Caco-2 (cell line): ENCODE measurements at regions not wholly inside any gene's neighbourhood (a gene's known extent, or its start where the extent isn't known, plus 50 kb on each side); places are given as distances from the start of the nearest gene placed in this dataset.

Experiments used
- BruUV-seq: library from RNA; stranded (reverse); fragments of 400-500 nt; replicated peaks from 2 replicates; lab custom pipeline; 2021; lab: Mats Ljungman, UMichigan
- CTCF ChIA-PET: fragments of 300-600 bp; sonication (Branson Sonifier 250); formaldehyde crosslinking; loops from one replicate; lab custom pipeline; 2022; ENCODE audit warnings: antibody characterized with exemption; lab: Charles Lee
- POLR2A ChIA-PET: fragments of 300-600 bp; sonication (Branson Sonifier 250); formaldehyde crosslinking; loops from one replicate; lab custom pipeline; 2022; ENCODE audit warnings: antibody characterized with exemption; lab: Charles Lee
- DNase-seq, 2 experiments: peaks; one replicate each; pipeline versions ENCODE4 v3.0.0 to v3.0.0-alpha.2; 2020 to 2022
- H3K27me3 ChIP-seq: replicated peaks from 2 replicates; pipeline ENCODE4 v1.6.0; 2011; ENCODE audit warnings: low read length; ENCODE audit not compliant: control insufficient read depth, insufficient read depth
- H3K36me3 ChIP-seq: 2 replicates; pipeline ENCODE4 v1.5.1; 2011; ENCODE audit warnings: low read length; ENCODE audit not compliant: control insufficient read depth, insufficient read depth
- H3K4me1 ChIP-seq: fragments of 250-450 bp; sonication (Bioruptor Pico); 2 replicates; pipeline ENCODE4 v1.5.1; 2020; ENCODE audit warnings: mild to moderate bottlenecking
- H3K4me3 ChIP-seq: 2 replicates; pipeline ENCODE4 v1.5.1; 2011; ENCODE audit warnings: low read depth, mild to moderate bottlenecking, control low read depth, low read length
- H3K9me3 ChIP-seq: fragments of 250-450 bp; sonication (Bioruptor Pico); 2 replicates; pipeline ENCODE4 v1.5.1; 2020; ENCODE audit warnings: mild to moderate bottlenecking, moderate library complexity
- H3K27ac Mint-ChIP-seq: one replicate; pipeline ENCODE4 v1.8.0; 2022; ENCODE audit warnings: mixed read lengths; ENCODE audit not compliant: unreplicated experiment
- H3K27me3 Mint-ChIP-seq: one replicate; pipeline ENCODE4 v1.8.0; 2022; ENCODE audit warnings: mixed read lengths; ENCODE audit not compliant: insufficient read depth, unreplicated experiment
- H3K36me3 Mint-ChIP-seq: one replicate; pipeline ENCODE4 v1.8.0; 2022; ENCODE audit warnings: mild to moderate bottlenecking, mixed read lengths; ENCODE audit not compliant: insufficient read depth, unreplicated experiment
- H3K4me1 Mint-ChIP-seq: one replicate; pipeline ENCODE4 v1.8.0; 2022; ENCODE audit warnings: low read depth, mixed read lengths; ENCODE audit not compliant: unreplicated experiment
- H3K4me3 Mint-ChIP-seq: one replicate; pipeline ENCODE4 v1.8.0; 2022; ENCODE audit warnings: mild to moderate bottlenecking, moderate library complexity, mixed read lengths; ENCODE audit not compliant: unreplicated experiment
- H3K9me3 Mint-ChIP-seq: one replicate; pipeline ENCODE4 v1.8.0; 2022; ENCODE audit warnings: mixed read lengths; ENCODE audit not compliant: unreplicated experiment
- CTCF ChIP-seq, 2 experiments: fragments of 200-600 bp in 1 of 2; IDR thresholded peaks; 1 replicate in 1 of 2; 2 replicates in 1 of 2; pipeline versions ENCODE4 v1.5.1 to v1.8.0; 2011 to 2022; ENCODE audit warnings: antibody characterized with exemption in 1 of 2, control low read depth in 1 of 2, inconsistent platforms in 1 of 2, low read depth in 1 of 2, low read length in 1 of 2, mild to moderate bottlenecking in 1 of 2, moderate library complexity in 1 of 2; ENCODE audit not compliant: insufficient read depth in 1 of 2, severe bottlenecking in 1 of 2, unreplicated experiment in 1 of 2
- intact Hi-C: fragments of 100-400 bp; cut with micrococcal nuclease; formaldehyde crosslinking; loops from one replicate; pipeline ENCODE4 v1.10.0; 2022; ENCODE audit not compliant: unreplicated experiment

- Mint-ChIP-seq H3K36me3 (no peaks in the 10 kb centered on the region), H3K27me3 (peaks cover 3% of the 10 kb centered on the region), H3K9me3 (peaks cover 4% of the 10 kb centered on the region), H3K4me1 (no peaks in the 10 kb centered on the region), H3K4me3 (no peak overlapping the region), H3K27ac (no peak overlapping the region)
- no peaks in the 10 kb centered on the region for H3K27me3 ChIP-seq
- no peak for TF ChIP-seq CTCF (IDR thresholded peaks at IDR 0.05; ENCODE audit: insufficient read depth in 1 of 2, low read depth in 1 of 2, low read length in 1 of 2, severe bottlenecking in 1 of 2, unreplicated experiment in 1 of 2)
- H3K4me1 ChIP-seq: no peaks in the 10 kb centered on the region
- no TSS peak for BruUV-seq
- H3K4me3 ChIP-seq: no peak overlapping the region
- H3K36me3 ChIP-seq: no peaks in the 10 kb centered on the region
- no peaks in the 10 kb centered on the region for H3K9me3 ChIP-seq
- ChIA-PET POLR2A (no interaction called here), CTCF (no interaction called here)
- intact Hi-C loops: no loop called here
- no peak for DNase-seq
These were observed 95.2 kb downstream of the TRIB2 start for GRCh38 chr2:12811916-12812315.

DNA sequence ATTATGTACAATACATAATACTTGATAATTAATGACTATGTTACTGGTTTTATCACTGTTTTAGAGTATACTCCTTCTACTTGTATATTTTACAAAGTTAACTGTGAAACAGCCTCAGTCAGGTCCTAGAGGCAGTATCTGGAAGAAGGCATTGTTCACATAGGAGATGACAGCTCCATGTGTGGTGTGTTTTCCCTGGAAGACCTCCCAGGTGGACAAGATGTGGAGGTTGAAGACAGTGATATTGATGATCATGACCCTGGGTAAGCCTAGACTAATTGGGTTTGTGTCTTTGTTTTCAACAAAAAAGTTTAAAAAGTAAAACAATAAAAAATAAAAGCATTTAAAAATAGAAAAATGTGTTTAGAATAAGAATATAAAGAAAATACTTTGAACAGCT, 96.4 kb downstream of the TRIB2 start:
- Histone ChIP-seq H3K9me3 (no peaks in the 10 kb centered on the region), H3K4me1 (no peaks in the 10 kb centered on the region), H3K36me3 (no peaks in the 10 kb centered on the region), H3K27me3 (no peaks in the 10 kb centered on the region), H3K4me3 (no peak overlapping the region)
- ChIA-PET POLR2A (no interaction called here), CTCF (no interaction called here)
- Mint-ChIP-seq H3K4me3 (no peak overlapping the region), H3K27ac (no peak overlapping the region), H3K4me1 (no peaks in the 10 kb centered on the region), H3K9me3 (peaks cover 16% of the 10 kb centered on the region), H3K27me3 (peaks cover 3% of the 10 kb centered on the region), H3K36me3 (no peaks in the 10 kb centered on the region)
- no peak for TF ChIP-seq CTCF (IDR thresholded peaks at IDR 0.05; ENCODE audit: insufficient read depth in 1 of 2, low read depth in 1 of 2, low read length in 1 of 2, severe bottlenecking in 1 of 2, unreplicated experiment in 1 of 2)
- no TSS peak for BruUV-seq
- no peak for DNase-seq
- intact Hi-C loops: no loop called here

GRCh38 chr2:12816379-12817306, 99.9 kb downstream of the TRIB2 start:
- intact Hi-C loops: no loop called here
- Mint-ChIP-seq H3K36me3 (no peaks in the 10 kb centered on the region), H3K9me3 (peaks cover 28% of the 10 kb centered on the region), H3K27ac (no peak overlapping the region), H3K4me1 (no peaks in the 10 kb centered on the region), H3K4me3 (no peak overlapping the region), H3K27me3 (no peaks in the 10 kb centered on the region)
- no peak overlapping the region for H3K4me3 ChIP-seq
- BruUV-seq: no TSS peak
- POLR2A ChIA-PET: no interaction called here
- peaks cover 3% of the 10 kb centered on the region; the same call in 1 of the 2 replicates for H3K4me1 ChIP-seq
- H3K36me3 ChIP-seq: no peaks in the 10 kb centered on the region
- no peaks in the 10 kb centered on the region for H3K27me3 ChIP-seq
- no peak for DNase-seq
- CTCF ChIA-PET: no interaction called here
- no peak for TF ChIP-seq CTCF (IDR thresholded peaks at IDR 0.05; ENCODE audit: insufficient read depth in 1 of 2, low read depth in 1 of 2, low read length in 1 of 2, severe bottlenecking in 1 of 2, unreplicated experiment in 1 of 2)
- no peaks in the 10 kb centered on the region; the same call in 1 of the 2 replicates for H3K9me3 ChIP-seq
